Natural killer cell (primary cell): ENCODE measurements at regions not wholly inside any gene's neighbourhood (a gene's known extent, or its start where the extent isn't known, plus 50 kb on each side); places are given as distances from the start of the nearest gene placed in this dataset.

Source experiments
- ATAC-seq, 3 donors: fragments of 150-1000 bp in 2 of 3; fragments of 200-7000 bp in 1 of 3; cut with Tn5 transposase; 1 replicate in 1 of 3; 2 replicates in 2 of 3; pipeline ENCODE4 v1.10.0; 2021; ENCODE audit warnings: mild to moderate bottlenecking in 2 of 3, moderate library complexity in 2 of 3
- DNase-seq, 2 donors: peaks; one replicate each; pipeline versions ENCODE4 v3.0.0 to v3.0.0-alpha.2; 2013 to 2021; ENCODE audit warnings: mixed read lengths in 1 of 2
- H3K27ac ChIP-seq: one replicate; pipeline ENCODE4 v1.5.1; 2013; ENCODE audit warnings: mild to moderate bottlenecking, low read length
- H3K27me3 ChIP-seq: one replicate; pipeline ENCODE4 v1.6.1; 2013; ENCODE audit warnings: low read length; ENCODE audit not compliant: control insufficient read depth, insufficient read depth
- H3K36me3 ChIP-seq: one replicate; pipeline ENCODE4 v1.6.1; 2013; ENCODE audit warnings: low read length; ENCODE audit not compliant: control insufficient read depth, insufficient read depth
- H3K4me1 ChIP-seq: one replicate; pipeline ENCODE4 v1.6.1; 2013; ENCODE audit warnings: low read length; ENCODE audit not compliant: control insufficient read depth, insufficient read depth
- H3K4me3 ChIP-seq: one replicate; pipeline ENCODE4 v1.5.1; 2013; ENCODE audit warnings: low read length
- H3K9me3 ChIP-seq: one replicate; pipeline ENCODE4 v1.6.1; 2013; ENCODE audit warnings: low read length; ENCODE audit not compliant: control insufficient read depth, insufficient read depth
- H3K27ac Mint-ChIP-seq, 2 donors: one replicate each; pipeline ENCODE4 v1.8.0; 2022; ENCODE audit warnings: mild to moderate bottlenecking in 2 of 2, mixed read lengths in 2 of 2, moderate library complexity in 1 of 2
- H3K27me3 Mint-ChIP-seq, 2 donors: one replicate each; pipeline ENCODE4 v1.8.0; 2022; ENCODE audit warnings: low read depth in 2 of 2, mixed read lengths in 2 of 2
- H3K36me3 Mint-ChIP-seq: one replicate; pipeline ENCODE4 v1.8.0; 2022; ENCODE audit warnings: mixed read lengths
- H3K4me1 Mint-ChIP-seq, 2 donors: one replicate each; pipeline ENCODE4 v1.8.0; 2022; ENCODE audit warnings: mixed read lengths in 2 of 2
- H3K4me3 Mint-ChIP-seq: one replicate; pipeline ENCODE4 v1.8.0; 2022; ENCODE audit warnings: mild to moderate bottlenecking, moderate library complexity, mixed read lengths
- H3K9me3 Mint-ChIP-seq, 2 donors: one replicate each; pipeline ENCODE4 v1.8.0; 2022; ENCODE audit warnings: mixed read lengths in 2 of 2
- CTCF ChIP-seq: fragments of 200-600 bp; IDR thresholded peaks from one replicate; pipeline ENCODE4 v1.8.0; 2022; ENCODE audit warnings: antibody characterized with exemption
- WGBS: methylation state at CpG from one replicate; pipeline ENCODE4 v1.1.7; 2013; ENCODE audit warnings: missing lambda C conversion rate; ENCODE audit not compliant: insufficient coverage; 5-methylcytosine and 5-hydroxymethylcytosine counted together
- intact Hi-C: fragments of 100-400 bp; cut with micrococcal nuclease; formaldehyde crosslinking; loops from one replicate; pipeline ENCODE4 v1.14.2; 2022

GRCh38 chr14:48598458-48598857, 923.1 kb upstream of the MDGA2 start:
- H3K4me3 ChIP-seq, result no peak overlapping the region
- no peaks in the 10 kb centered on the region for H3K4me1 Mint-ChIP-seq
- no peak for TF ChIP-seq CTCF
- H3K27me3 ChIP-seq, result no peaks in the 10 kb centered on the region
- no peaks in the 10 kb centered on the region for H3K27me3 Mint-ChIP-seq
- ATAC-seq (no peak), DNase-seq (no peak)
- intact Hi-C loops, result no loop called here
- WGBS, result 81% methylated on average over 7 of the region's 7 CpGs
- H3K4me1 ChIP-seq, result no peaks in the 10 kb centered on the region
- peaks cover 1% of the 10 kb centered on the region for H3K9me3 ChIP-seq
- no peak overlapping the region for H3K27ac Mint-ChIP-seq
- H3K36me3 ChIP-seq, result no peaks in the 10 kb centered on the region
- H3K27ac ChIP-seq, result no peak overlapping the region
- peaks cover 4 to 5% of the 10 kb centered on the region in 2 donors for H3K9me3 Mint-ChIP-seq
- no peak overlapping the region for H3K4me3 Mint-ChIP-seq
- no peaks in the 10 kb centered on the region for H3K36me3 Mint-ChIP-seq

- no peaks in the 10 kb centered on the region for H3K27me3 ChIP-seq
- DNase-seq (no peak), ATAC-seq (no peak)
- H3K27ac ChIP-seq, result no peak overlapping the region
- no CpG with 5 or more reads among the region's 1 CpG for WGBS
- Mint-ChIP-seq H3K4me3 (no peak overlapping the region), H3K27ac (no peak overlapping the region), H3K9me3 (peaks cover 3 to 5% of the 10 kb centered on the region in 2 donors), H3K36me3 (no peaks in the 10 kb centered on the region), H3K4me1 (no peaks in the 10 kb centered on the region), H3K27me3 (no peaks in the 10 kb centered on the region)
- intact Hi-C loops, result no loop called here
- H3K9me3 ChIP-seq, result no peaks in the 10 kb centered on the region
- no peaks in the 10 kb centered on the region for H3K4me1 ChIP-seq
- H3K36me3 ChIP-seq, result no peaks in the 10 kb centered on the region
- H3K4me3 ChIP-seq, result no peak overlapping the region
- TF ChIP-seq CTCF, result no peak
Measured at GRCh38 chr14:48586099-48586498, 910.7 kb upstream of the MDGA2 start.

GRCh38 chr14:48584031-48584430, 908.6 kb upstream of the MDGA2 start:
- no peaks in the 10 kb centered on the region for H3K27me3 ChIP-seq
- H3K27ac ChIP-seq, result no peak overlapping the region
- H3K36me3 Mint-ChIP-seq, result no peaks in the 10 kb centered on the region
- no peak for TF ChIP-seq CTCF
- intact Hi-C loops, result no loop called here
- H3K4me3 Mint-ChIP-seq, result no peak overlapping the region
- ATAC-seq (no peak), DNase-seq (no peak)
- H3K4me1 ChIP-seq, result no peaks in the 10 kb centered on the region
- no peaks in the 10 kb centered on the region for H3K9me3 ChIP-seq
- H3K4me3 ChIP-seq, result no peak overlapping the region
- H3K27ac Mint-ChIP-seq, result no peak overlapping the region
- H3K27me3 Mint-ChIP-seq, result no peaks in the 10 kb centered on the region
- no peaks in the 10 kb centered on the region for H3K36me3 ChIP-seq
- peaks cover 2% of the 10 kb centered on the region in 2 donors for H3K9me3 Mint-ChIP-seq
- WGBS, result 0% methylated on average over 1 of the region's 2 CpGs
- H3K4me1 Mint-ChIP-seq, result no peaks in the 10 kb centered on the region

- H3K4me1 ChIP-seq, result no peaks in the 10 kb centered on the region
- DNase-seq, result no peak
- TF ChIP-seq CTCF, result no peak
- H3K4me3 ChIP-seq, result no peak overlapping the region
- Mint-ChIP-seq H3K27ac (no peak overlapping the region), H3K4me3 (no peak overlapping the region), H3K27me3 (no peaks in the 10 kb centered on the region), H3K4me1 (no peaks in the 10 kb centered on the region), H3K9me3 (peaks cover 2 to 7% of the 10 kb centered on the region in 2 donors), H3K36me3 (no peaks in the 10 kb centered on the region)
- H3K27me3 ChIP-seq, result no peaks in the 10 kb centered on the region
- no peaks in the 10 kb centered on the region for H3K9me3 ChIP-seq
- H3K36me3 ChIP-seq, result no peaks in the 10 kb centered on the region
- ATAC-seq, result no peak
- no peak overlapping the region for H3K27ac ChIP-seq
- WGBS, result no CpG with 5 or more reads among the region's 2 CpGs
- intact Hi-C loops, result no loop called here
Measured at GRCh38 chr14:48582938-48583337, 907.5 kb upstream of the MDGA2 start.
